NOMO-1 (cell line): ENCODE measurements at regions not wholly inside any gene's neighbourhood (a gene's known extent, or its start where the extent isn't known, plus 50 kb on each side); places are given as distances from the start of the nearest gene placed in this dataset.
A peak's percentile ranks its signal among the peaks of the same experiment; 100 is the strongest.
"Not testable (repeated sequence)": the region's sequence is repeated elsewhere in the genome, so short reads cannot be mapped to it uniquely, and the experiment has no call there.

Experiments
- DNase-seq, 2 experiments: peaks; one replicate each; lab custom pipeline; 2025; ENCODE audit not compliant: unreplicated experiment in 2 of 2; lab: John Stamatoyannopoulos, UW

DNA sequence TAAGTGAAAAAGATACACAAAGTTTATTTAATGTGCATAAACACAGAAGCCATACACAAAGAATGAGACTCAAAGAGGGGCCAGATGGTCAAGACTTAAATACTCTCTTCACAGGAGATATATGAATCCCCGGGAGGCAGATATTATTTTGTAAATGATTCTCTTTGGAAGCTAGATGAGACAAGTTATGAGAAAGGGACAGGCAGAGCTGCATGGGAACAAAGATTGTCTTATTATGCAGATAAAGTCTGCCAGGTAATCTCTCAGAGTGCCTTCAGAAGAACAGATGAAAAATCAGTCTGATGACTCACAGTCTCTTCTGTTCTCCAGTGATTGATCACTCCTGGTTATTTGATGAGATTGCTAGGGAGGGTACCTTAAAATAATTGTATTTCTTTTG lies 89.0 kb downstream of the NAF1 start:
- DNase-seq = no peak

DNA sequence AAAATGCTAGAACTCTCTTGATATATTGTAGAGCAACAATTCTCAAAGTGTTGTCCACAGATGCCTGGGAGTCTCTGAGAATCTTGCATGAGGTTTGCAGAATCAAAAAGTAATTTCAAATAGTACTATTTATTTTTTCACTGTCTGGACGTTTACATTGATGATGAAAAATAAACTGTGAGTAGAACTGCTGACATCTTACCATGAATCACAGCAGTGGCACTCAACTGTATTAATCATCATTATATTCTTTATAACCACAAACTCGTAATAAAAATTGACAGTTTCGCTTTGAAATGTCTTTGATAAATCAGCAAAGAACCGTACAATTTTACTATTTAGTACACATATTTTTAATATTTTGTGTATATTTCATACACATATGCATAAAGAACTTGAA lies 94.5 kb downstream of the NAF1 start:
- DNase-seq = no peak

DNA sequence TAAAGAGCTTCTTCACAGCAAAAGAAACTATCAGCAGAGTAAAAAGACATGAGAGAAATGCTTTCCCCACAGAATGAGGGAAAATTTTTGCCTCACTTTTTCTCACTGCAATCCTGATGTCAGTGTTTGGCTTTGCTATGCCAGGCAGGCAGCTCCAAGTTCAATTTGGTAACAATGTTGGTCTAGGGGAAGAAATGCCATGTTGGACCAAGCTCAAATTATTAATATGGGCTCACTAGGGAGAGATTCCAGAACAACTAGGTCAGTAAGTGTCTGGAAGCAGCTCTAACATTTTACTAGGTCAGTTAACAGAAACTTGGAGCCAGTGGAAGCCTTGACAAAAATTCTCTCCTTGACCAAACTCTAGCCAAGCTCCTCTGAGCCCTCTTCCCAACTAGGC lies 95.4 kb downstream of the NAF1 start:
- no peak for DNase-seq

DNA sequence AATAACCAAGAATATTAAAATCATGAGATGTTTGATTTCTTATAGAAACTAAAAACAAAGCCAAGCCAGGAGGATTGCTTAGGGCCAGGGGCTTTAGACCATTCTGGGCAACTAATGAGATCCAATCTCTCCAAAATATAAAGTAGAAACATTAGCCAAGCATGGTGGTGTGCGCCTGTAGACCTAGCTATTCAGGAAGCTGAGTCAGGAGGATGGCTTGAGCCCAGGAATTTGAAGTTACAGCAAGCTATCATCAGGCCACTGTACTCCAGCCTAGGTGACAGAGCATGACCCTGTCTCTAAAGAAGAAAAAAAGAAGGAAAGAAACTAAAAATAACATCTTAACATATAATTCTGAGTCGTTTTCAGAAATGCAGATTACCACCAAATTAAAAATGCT lies 96.7 kb downstream of the NAF1 start:
- DNase-seq = no peak

DNA sequence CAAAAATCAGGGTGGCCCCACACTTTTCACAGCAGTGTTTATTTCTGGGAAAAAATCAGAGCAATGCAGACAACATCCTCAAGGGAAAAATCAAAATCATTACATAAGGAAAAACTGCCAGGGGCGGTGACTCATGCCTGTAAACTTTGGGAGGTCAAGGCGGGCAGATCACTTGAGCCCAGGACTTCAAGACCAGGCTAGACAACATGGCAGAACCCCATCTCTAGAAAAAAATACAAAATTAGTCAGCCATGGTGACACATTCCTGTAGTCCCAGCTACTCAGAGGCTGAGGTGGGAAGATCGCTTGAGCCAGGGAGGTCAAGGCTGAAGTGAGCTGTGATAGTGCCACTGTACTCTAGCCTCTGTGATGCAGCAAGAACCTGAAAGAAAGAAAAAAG lies 102.8 kb downstream of the NAF1 start:
- DNase-seq = no peak

DNA sequence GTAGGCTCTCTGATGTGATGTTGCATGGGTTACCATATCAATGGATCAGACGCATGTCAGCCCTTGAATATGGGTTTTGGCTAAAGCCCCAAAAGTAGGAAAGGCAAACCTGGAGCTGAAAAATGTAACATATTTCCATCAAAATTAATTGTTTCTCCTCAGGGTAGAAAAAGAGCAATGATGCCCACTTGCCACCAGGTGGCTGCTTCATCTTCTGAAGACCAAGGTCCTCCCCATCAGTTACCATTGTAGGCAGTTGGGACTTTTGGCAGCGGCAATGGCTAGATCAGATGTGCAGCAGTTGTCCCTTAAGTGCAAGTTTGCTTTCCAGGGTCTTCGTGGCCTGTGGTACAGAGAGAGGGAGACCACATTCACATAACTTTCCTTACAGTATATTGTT lies 118.2 kb downstream of the NAF1 start:
- no peak for DNase-seq

DNA sequence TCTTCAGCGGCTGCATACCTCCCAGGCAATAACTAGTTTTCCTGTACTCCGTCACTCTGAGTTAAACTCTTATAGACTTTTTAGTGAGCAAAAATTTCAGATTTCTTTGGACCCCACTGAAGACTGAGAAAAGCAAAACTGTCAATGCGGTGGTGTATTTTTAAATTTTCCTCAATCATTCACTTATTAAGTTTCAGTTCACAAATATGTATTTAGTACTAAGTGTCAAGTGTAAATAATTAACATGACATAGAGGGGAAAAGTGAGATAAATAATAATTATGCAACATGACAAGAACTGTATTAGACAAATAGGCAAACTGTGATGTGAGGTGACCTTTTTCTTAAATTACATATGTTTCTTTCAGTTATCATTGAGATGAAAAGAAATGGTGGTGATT lies 124.4 kb downstream of the NAF1 start:
- no peak for DNase-seq

DNA sequence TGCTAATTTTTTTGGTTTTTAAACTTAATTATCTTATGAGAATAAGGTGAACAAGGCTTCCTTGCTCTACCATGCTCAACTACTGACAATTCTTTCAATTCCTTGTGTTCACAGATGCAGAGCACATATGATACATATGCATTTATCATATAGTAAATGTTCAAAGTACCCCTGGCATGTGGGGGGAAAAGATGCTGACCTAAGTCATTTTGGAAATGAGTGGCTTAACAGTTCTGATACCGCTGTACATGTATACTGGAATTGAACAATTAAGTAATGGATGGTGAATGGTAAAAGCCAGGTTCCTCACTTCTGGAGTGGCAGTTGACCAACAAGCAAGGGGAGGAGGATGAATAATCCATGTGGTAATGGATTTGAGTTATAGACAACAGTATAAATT lies 149.6 kb downstream of the NAF1 start:
- no peak for DNase-seq

DNA sequence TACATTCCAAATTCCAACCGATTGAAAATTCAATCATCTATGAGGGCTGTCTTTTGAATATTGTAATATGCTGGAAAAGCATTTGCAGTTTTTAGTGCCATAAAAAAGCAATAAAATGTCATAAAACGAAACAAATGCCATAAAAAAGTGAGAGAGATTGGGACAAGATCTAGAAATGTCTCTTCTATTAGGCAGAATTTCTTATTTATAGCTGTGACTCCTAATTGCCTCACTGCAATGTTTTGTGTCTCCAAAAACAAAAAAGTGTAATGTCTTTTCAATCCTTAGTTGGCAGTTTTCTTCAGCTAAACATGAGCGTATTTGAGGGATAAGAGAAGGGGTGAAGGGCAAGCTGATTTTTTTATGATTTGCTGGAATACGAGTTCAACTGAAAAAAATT lies 153.9 kb downstream of the NAF1 start:
- no peak for DNase-seq

DNA sequence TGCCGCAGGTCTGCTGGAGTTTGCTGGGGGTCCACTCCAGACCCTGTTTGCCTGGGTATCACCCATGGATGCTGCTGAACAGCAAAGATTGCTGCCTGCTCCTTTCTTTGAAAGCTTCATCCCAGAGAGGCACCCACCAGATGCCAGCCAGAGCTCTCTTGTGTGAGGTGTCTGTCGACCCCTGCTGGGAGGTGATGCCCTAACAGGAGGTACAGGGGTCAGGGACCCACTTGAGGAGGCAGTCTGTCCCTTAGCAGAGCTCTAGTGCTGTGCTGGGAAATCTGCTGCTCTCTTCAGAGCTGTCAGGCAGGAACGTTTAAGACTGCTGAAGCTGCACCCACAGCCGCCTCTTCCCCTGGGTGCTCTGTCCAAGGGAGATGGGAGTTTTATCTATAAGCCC lies 162.7 kb downstream of the NAF1 start:
- no peak for DNase-seq

DNA sequence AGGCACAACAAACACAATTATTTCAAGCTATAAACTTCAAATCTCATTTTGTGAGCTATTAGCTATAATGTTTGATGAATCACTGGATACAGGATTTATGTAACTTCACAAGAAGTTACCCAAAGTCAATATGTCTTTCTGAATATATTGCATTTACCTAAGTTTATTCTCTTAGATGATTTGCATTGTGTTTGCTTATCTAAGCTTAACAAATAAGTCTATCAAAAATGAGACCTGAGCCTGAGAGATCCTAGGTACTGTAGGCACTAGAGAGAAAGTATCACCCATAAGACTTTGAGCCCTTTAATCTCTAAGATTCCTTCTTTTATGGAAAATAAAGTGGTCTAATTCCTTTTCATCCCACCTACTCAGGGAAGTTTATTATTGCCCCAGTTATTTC lies 178.2 kb downstream of the NAF1 start:
- no peak for DNase-seq

DNA sequence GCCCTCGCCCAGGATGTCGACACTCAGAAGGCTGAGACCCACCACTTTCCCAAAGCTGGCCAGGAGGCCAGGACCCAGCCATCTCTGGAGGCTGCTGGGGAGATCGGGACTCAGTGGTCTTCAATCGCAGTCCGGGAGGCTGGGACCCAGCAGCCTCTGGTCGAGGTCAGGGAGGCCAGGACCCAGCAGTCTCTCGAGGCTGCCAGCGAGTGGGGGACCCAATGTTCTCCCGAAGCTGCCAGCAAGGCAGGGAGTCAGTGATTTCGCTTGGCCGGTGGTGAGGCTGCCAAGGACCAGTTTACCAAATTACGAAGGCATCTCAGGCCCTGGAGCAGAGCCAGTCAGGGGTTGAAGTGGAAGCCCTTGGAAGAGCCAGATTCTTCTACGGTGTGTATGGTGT lies 181.6 kb downstream of the NAF1 start:
- DNase-seq = no peak

DNA sequence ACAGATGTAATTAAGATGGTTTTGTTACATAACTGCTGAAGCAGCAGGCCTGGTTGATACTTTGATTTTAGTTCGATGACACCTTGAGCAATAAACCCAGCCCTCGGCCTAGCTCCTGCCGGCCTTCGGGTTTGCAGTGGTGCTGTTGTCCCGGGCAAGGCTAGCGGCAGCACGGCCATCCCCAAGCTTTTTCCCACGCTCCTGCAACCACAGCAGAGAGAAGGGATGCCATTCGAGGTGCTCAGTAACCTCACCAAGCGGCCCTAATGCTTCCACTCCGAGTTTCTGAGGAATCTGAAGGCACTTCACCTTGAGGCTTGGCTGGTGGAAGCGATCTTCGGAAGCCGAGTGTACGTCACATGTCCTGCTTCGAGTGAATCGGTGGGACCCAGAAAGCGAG lies 182.1 kb downstream of the NAF1 start:
- no peak for DNase-seq

DNA sequence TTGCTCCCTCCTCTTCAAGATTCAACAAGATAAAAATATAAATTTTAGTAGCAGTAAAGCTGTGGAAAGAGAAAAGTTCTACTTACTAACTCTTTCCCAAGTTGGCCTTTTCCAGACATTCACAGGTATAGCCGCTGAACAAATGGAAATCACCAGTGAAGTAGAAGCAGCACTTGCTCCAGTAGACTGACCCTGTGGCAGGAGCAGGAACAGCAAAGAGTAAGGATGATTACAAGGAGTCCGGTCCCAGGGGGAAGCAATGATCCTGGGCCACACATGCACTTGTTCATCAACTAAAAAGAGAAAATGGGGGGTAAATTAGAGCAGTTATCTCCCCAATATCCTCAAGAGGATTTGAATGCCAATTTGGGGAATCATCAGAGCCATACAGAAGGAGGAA lies 184.9 kb downstream of the NAF1 start:
- no peak for DNase-seq

DNA sequence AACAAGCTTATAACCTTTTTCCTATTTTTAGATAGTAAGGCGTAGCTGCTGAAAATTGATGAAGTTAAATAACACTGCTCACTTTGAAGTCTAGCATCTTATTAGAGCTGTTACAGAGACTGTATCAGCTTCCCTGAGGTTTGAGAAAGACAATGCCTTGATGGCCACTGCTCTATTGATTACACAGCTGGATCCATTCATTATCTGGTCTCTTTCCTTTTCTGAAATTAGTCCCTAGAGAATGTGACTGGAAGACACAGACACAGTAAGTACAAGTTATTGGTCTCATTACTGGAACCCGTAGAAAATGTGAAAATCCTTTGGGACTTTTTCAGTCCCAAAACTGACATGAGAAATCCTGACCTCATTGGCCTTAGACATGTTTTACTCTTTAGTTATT lies 188.3 kb downstream of the NAF1 start:
- no peak for DNase-seq

DNA sequence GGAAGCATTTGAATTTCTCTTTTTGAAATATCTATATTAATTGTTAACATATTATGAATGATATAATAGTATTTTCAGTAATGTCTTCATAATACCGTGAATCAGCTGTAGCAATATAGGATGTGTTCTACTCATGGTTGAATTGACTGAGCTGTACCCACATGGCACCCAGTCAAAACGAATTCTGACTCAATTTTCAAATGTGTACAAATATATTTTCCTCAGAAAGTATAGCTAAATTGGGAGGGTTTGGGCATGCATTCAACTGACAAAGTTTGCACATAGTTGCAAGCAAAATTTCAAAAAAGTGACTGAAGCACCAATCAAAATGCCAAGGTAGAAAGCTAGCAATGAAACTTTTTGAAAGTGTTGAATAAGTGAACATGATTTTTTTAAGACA lies 188.9 kb downstream of the NAF1 start:
- DNase-seq = no peak

DNA sequence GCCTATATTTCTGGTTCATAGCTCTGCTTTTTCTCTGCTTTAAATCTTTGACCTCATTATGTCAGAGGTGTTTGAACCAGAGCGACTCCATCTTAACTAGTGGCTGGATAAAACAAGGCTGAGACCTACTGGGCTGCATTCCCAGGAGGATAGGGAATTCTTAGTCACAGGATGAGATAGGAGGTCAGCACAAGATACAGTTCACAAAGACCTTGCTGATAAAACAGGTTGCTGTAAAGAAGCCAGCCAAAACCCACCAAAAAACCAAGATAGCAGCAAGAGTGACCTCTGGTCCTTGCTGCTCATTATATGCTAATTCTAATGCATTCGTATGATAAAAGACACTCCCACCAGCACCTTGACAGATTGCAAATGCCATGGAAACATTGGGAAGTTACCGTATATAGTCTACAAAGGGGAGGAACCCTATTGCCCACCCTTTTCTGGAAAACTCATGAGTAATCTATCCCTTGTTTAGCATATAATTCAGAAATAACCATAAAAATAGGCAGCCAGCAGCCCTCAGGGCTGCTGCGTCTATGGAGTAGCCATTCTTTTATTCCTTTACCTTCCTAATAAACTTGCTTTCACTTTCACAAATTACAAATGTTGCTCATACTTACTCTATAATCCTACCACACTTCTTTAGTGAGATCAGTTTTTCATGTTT lies 193.9 kb downstream of the NAF1 start:
- DNase-seq = no peak

DNA sequence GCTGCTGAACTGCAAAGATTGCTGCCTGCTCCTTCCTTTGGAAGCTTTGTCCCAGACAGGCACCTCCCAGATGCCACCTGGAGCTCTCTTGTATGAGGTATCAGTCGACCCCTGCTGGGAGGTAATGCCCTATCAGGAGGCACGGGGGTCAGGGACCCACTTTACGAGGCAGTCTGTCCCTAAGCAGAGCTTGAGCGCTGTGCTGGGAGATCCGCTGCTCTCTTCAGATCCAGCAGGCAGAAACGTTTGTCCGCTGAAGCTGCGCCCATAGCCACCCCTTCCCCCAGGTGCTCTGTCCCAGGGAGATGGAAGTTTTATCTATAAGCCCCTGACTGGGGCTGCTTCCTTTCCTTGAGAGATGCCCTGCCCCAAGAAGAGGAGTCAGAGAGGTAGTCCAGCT lies 197.5 kb downstream of the NAF1 start:
- DNase-seq = no peak

DNA sequence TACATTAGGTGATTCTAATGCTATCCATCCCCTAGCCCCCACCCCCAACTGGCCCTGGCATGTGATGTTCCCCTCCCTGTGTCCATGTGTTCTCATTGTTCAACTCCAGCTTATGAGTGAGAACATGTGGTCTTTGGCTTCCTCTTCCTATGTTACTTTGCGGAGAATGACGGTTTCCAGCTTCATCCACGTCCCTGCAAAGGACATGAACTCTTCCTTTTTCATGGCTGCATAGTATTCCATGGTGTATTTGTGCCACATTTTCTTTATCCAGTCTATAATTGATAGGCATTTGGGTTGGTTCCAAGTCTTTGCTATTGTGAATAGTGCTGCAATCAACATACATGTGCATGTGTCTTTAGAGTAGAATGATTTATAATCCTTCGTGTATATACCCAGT lies 200.7 kb downstream of the NAF1 start:
- not testable (repeated sequence) for DNase-seq

DNA sequence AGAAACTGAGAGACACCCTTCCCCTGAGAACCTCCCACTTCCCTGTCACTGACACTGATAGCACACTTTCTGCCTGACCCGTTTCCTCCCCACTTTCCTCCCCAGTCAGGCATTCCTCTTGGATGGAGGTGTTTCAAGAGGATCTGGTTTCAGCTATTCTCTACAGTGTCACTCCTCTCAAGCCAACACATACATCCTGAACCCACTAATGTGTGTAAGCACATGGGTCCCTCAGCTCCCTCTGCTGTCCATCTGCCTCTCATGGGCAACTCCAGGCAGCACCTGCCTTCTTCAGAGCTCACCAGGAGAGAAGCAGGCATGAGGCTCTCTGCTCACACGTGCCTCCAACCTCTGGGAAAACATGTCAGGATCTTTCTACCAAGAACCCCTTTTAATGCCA lies 207.6 kb downstream of the NAF1 start:
- peak in 1 of 2 experiments; percentile 32 for DNase-seq

DNA sequence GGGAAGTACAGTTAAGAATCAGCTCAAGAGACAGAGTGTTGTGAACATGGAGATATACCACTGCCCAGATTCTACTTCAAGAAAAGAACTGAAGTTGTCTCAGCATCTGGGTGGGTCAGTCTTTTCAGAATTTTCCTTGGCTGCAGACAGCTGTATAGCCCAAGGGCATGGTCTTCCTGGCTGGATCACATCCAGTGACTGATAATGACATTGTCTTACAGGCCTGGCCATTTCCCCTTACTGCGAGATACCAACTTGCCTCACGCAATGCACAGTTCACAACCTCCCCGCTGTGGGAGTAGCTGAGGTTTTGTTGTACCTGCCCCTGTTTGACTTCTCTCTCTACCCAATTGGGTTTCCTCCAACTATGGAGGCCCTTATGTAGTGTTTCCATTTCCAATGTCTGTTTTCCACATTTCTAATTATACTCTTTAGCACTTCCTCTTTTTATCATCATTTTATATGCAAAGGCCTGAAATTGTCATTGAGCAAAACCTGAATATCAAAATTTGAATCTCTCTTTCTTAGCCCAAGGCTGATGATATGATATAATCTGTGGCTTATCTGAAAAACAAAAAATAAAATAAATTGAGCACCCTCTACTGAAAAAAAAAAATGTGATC lies 209.1 kb downstream of the NAF1 start:
- peak in 1 of 2 experiments; percentile 46 for DNase-seq

DNA sequence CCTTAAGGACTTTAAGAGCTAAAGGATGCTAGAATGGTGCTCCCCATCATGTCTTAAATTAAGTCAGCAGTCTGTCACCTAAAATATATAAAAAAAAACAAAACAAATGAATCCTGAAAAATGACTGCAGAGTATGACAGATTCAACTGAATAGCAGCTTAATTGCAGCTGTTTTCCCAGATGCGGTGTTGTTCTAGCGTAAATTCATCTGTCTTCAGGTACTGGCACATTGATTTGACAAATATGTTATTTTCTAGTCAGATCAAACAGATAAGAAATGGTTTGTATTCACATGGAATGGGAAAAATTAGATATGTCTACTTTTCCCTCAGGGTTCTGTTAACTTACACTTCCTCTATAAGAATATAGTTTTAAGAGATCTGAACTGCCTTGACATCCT lies 211.7 kb downstream of the NAF1 start:
- DNase-seq = no peak

DNA sequence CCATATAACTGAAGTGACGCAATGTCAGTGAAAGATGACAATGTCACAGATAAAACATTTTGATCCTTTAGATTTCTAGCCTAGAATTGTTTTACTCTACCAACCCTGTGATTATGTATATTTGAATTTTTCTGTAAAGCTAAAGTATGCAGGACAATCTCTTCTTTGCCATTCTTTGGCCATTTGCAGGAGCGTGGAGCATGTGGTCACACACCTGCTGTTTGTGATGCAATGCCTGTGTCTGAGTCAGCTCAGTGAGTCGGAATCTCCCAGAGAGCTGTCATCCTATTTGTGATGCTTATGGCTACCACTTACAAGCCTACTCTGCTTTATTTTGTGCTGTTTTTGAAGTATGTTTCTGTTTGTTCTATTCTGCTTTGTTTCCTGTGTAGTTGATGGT lies 214.5 kb downstream of the NAF1 start:
- DNase-seq = peak in 1 of 2 experiments; percentile 43
